ENCODE measurements at regions not wholly inside any gene's neighbourhood (a gene's known extent, or its start where the extent isn't known, plus 50 kb on each side); places are given as distances from the start of the nearest gene placed in this dataset.
"Not testable (repeated sequence)": the region's sequence is repeated elsewhere in the genome, so short reads cannot be mapped to it uniquely, and the experiment has no call there.

DNA sequence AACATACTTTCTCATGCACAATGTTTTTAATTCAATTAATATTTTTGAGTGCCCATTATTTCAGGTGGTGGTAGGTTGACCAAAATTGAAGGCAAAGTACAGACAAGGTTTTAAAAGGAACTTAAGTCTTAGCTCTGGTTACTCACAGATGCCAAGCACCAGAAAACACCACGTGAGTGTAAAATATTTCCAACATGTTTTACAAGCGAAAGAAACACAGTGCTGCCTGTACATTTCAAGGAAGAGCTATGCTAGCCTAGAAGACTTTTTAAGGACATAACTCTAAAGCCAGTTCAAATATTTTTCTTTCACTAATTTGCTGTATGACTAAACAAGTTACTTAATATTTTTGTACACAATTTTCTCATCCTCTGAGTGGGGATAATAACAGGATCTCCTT is 736.4 kb upstream of the GOT2 start:
- intact Hi-C loops (cut with DNase I) = no loop called here
- DNase-seq = no peak
- 65 to 83% (median 78%) methylated on average over 2 of the region's 2 CpGs for WGBS, 3 donors
- H3K4me1 ChIP-seq (ENCODE audit: insufficient read depth) = no peaks in the 10 kb centered on the region
- H3K9me3 ChIP-seq = no peaks in the 10 kb centered on the region
- TF ChIP-seq, protein P1, sequence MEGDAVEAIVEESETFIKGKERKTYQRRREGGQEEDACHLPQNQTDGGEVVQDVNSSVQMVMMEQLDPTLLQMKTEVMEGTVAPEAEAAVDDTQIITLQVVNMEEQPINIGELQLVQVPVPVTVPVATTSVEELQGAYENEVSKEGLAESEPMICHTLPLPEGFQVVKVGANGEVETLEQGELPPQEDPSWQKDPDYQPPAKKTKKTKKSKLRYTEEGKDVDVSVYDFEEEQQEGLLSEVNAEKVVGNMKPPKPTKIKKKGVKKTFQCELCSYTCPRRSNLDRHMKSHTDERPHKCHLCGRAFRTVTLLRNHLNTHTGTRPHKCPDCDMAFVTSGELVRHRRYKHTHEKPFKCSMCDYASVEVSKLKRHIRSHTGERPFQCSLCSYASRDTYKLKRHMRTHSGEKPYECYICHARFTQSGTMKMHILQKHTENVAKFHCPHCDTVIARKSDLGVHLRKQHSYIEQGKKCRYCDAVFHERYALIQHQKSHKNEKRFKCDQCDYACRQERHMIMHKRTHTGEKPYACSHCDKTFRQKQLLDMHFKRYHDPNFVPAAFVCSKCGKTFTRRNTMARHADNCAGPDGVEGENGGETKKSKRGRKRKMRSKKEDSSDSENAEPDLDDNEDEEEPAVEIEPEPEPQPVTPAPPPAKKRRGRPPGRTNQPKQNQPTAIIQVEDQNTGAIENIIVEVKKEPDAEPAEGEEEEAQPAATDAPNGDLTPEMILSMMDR (IDR thresholded peaks at IDR 0.05) = no peak
- no peak for TF ChIP-seq POLR2A (IDR thresholded peaks at IDR 0.05)
- TF ChIP-seq EP300 (IDR thresholded peaks at IDR 0.05) = no peak
- no peaks in the 10 kb centered on the region for H3K27me3 ChIP-seq
- no peak overlapping the region for H3K27ac ChIP-seq
- no peaks in the 10 kb centered on the region for H3K36me3 ChIP-seq
- no peak overlapping the region for H3K4me3 ChIP-seq

DNA sequence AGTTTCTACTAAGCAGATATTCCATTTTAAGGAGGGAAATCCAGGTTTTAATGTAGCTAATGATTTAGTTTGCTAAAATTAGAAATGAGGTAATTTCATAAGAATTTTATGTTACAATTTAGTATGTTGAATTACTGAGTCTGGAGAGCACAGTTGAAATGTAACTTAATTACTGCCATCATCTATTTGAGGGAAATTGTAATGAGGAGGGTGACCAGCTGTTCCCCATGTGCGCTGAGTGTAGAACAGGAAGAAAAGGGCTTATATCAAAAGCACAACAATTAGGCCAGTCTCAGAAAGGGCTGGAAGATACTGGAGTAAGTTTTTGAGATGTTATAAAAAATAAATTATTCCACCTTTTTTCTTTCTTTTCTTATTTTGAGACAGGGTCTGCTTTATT is 735.1 kb upstream of the GOT2 start:
- H3K4me1 ChIP-seq (ENCODE audit: insufficient read depth) = no peaks in the 10 kb centered on the region
- TF ChIP-seq EP300 (IDR thresholded peaks at IDR 0.05) (no peak), POLR2A (IDR thresholded peaks at IDR 0.05) (no peak)
- TF ChIP-seq, protein P1 (IDR thresholded peaks at IDR 0.05) = no peak
- H3K27me3 ChIP-seq = no peaks in the 10 kb centered on the region
- intact Hi-C loops (cut with DNase I) = no loop called here
- DNase-seq = no peak
- no peaks in the 10 kb centered on the region for H3K36me3 ChIP-seq
- H3K27ac ChIP-seq = no peak overlapping the region
- H3K4me3 ChIP-seq = no peak overlapping the region
- H3K9me3 ChIP-seq = no peaks in the 10 kb centered on the region
- 52 to 56% (median 55%) methylated on average over 1 of the region's 1 CpG for WGBS, 3 donors

DNA sequence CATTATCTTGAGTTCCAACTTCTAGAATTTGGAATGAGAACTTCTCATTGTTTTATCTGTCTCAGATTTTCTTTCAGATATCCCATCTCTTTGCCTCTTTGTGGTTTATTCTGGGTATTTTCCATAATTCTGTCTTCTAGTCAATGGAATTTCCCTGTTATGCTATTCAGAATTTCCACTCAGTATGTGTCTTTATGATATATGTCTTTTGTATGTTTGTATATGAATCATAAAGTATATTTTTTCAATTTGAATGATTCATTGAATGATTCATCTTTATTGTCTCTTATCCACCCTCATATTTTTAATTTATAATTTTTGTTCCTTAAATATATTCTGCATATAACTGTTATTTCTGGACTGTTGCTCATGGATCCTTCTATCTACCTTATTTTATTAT is 729.7 kb upstream of the GOT2 start:
- no peak overlapping the region for H3K4me3 ChIP-seq
- H3K9me3 ChIP-seq = no peaks in the 10 kb centered on the region
- DNase-seq = no peak
- no peak overlapping the region for H3K27ac ChIP-seq
- intact Hi-C loops (cut with DNase I) = no loop called here
- no peaks in the 10 kb centered on the region for H3K36me3 ChIP-seq
- no peaks in the 10 kb centered on the region for H3K4me1 ChIP-seq (ENCODE audit: insufficient read depth)
- H3K27me3 ChIP-seq = no peaks in the 10 kb centered on the region
- TF ChIP-seq, protein P1 (IDR thresholded peaks at IDR 0.05) = no peak
- no peak for TF ChIP-seq POLR2A (IDR thresholded peaks at IDR 0.05)
- TF ChIP-seq EP300 (IDR thresholded peaks at IDR 0.05) = no peak

DNA sequence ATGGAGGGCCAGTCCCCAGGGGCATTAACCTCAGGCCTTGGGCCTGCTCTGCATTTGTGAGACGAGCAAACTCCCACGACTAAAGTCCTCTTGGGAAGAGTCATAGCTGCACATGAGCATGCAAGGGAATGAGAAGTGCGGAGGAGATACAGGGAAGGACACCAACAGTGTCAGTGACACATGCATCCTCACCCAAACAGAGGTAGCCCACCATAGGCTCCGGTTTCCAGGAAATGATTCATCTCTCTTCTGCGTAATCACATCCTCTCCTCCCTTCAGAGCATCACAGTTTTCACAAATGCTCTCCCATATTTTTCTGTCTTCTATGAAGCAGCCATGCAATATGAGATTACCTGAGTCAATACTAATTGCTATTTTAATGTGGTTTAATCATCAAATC is 725.7 kb upstream of the GOT2 start:
- TF ChIP-seq EP300 (IDR thresholded peaks at IDR 0.05) (no peak), POLR2A (IDR thresholded peaks at IDR 0.05) (no peak)
- TF ChIP-seq, protein P1 (IDR thresholded peaks at IDR 0.05) = no peak

DNA sequence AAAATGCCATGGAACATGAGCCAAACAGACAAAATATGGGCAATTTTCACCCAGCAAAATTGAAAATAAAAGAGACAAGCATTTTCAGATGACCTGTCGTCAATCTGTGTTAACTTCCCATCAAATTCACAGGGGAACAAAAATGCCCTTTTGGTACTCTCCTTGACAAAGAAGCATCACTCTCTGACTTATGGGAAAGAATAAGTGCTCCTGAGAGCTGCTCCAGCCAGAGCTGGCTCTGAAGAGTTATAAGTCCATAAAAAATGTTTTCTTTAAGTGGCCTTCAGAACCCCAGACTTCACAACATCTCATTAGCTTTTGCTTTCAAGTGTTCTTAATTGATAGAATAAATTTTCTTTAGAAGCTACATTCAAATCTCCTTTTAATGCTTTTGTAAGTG is 721.4 kb upstream of the GOT2 start:
- Histone ChIP-seq H3K27me3 (no peaks in the 10 kb centered on the region), H3K36me3 (no peaks in the 10 kb centered on the region), H3K9me3 (no peaks in the 10 kb centered on the region), H3K27ac (no peak overlapping the region), H3K4me1 (ENCODE audit: insufficient read depth) (no peaks in the 10 kb centered on the region), H3K4me3 (no peak overlapping the region)
- no peak for DNase-seq
- TF ChIP-seq POLR2A (IDR thresholded peaks at IDR 0.05) (no peak), EP300 (IDR thresholded peaks at IDR 0.05) (no peak)
- TF ChIP-seq, protein P1 (IDR thresholded peaks at IDR 0.05) = no peak
- intact Hi-C loops (cut with DNase I) = no loop called here
- WGBS, 3 donors = 11 to 23% (median 15%) methylated on average over 1 of the region's 1 CpG

More for the DNA sequence above, 725.7 kb upstream of the GOT2 start:
- no peak for DNase-seq
- Histone ChIP-seq H3K27ac (no peak overlapping the region), H3K9me3 (no peaks in the 10 kb centered on the region), H3K27me3 (no peaks in the 10 kb centered on the region), H3K4me1 (ENCODE audit: insufficient read depth) (no peaks in the 10 kb centered on the region), H3K4me3 (no peak overlapping the region), H3K36me3 (no peaks in the 10 kb centered on the region)
- intact Hi-C loops (cut with DNase I) = no loop called here
- 82 to 90% (median 84%) methylated on average over 5 of the region's 5 CpGs for WGBS, 3 donors

DNA sequence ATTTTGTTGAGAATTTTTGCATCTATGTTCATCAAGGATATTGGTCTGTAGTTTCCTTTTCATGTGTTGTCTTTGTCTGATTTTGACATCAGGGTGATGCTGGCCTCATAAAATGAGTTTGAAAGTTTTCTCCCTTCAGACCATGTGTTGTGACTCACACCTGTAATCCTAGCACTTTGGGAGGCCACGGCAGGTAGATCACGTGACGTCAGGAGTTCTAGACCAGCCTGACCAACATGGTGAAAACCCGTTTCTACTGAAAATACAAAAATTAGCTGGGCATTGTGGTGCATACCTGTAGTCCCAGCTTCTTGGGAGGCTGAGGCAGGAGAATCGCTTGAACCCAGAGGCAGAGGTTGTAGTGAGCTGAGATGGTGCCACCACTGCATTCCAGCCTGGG is 716.4 kb upstream of the GOT2 start:
- 89 to 96% (median 93%) methylated on average over 5 of the region's 5 CpGs for WGBS, 3 donors
- H3K27ac ChIP-seq; H3K4me1 ChIP-seq (ENCODE audit: insufficient read depth); H3K36me3 ChIP-seq; DNase-seq; H3K27me3 ChIP-seq; H3K9me3 ChIP-seq; H3K4me3 ChIP-seq; intact Hi-C loops (cut with DNase I): not testable (repeated sequence)

Measured in ovary (tissue), 7 donors.